GM18505 (cell line): ENCODE measurements at regions not wholly inside any gene's neighbourhood (a gene's known extent, or its start where the extent isn't known, plus 50 kb on each side); places are given as distances from the start of the nearest gene placed in this dataset.

Experiments
- ATAC-seq: cut with Tn5 transposase; IDR thresholded peaks from one replicate; pipeline ENCODE4 v1.9.1; 2021; ENCODE audit not compliant: unreplicated experiment
- POLR2A ChIP-seq: IDR thresholded peaks from 4 replicates; pipeline ENCODE4 v1.6.1; 2011; ENCODE audit warnings: borderline replicate concordance; ENCODE audit not compliant: insufficient read depth, insufficient read length; ENCODE audit errors: extremely low read depth

DNA sequence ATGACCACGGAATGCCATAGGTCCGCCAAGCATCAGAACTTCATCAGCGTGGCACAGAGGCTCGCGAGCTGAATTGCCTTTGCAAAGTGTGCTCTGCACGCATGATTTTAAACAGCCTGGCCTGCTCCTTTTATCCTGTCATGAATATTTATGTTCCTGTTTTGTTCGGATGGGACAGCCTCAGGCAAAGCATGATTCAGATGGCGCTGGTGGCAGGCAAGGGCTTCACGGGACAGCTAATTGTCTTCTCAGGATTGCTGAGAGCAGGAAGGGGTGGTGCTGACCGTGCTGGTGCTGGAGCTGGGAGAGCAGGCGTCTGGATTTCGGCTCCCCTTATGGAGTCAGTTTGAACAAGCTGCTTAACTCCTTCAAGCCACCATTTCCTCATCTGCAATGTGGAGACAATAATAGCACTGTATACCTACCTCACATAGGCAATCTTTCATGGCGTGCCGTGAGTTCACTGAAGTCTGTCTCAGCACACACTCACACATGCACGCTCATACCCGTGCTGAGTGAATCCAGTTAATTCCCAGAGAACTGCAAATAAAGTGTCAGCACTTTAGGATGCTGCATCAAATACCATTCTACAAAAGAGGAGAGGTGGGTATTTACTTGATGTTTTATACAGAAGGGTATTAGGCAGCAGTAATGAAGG lies 79.7 kb upstream of the APCDD1 start:
- TF ChIP-seq POLR2A = no peak
- no peak for ATAC-seq

DNA sequence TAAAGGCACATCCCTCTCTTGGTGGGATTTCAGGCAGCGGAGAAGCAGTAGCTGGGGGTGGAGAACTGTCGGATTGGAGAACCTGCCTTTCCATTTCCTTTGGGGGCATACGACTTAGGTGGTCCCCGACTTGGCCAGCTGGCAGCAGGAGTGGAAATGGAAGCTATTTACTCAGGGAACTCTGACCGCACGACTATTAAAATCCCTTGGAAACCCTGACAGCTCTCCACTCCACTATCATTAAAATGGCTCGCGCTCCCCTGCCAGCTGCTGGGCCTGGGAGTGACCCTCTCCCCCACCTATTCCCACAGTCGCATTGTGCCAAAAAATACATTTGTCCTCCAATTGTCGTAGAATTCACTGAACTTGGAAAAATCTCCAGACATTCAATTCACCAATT lies 77.7 kb upstream of the APCDD1 start:
- TF ChIP-seq POLR2A = no peak
- ATAC-seq = no peak

DNA sequence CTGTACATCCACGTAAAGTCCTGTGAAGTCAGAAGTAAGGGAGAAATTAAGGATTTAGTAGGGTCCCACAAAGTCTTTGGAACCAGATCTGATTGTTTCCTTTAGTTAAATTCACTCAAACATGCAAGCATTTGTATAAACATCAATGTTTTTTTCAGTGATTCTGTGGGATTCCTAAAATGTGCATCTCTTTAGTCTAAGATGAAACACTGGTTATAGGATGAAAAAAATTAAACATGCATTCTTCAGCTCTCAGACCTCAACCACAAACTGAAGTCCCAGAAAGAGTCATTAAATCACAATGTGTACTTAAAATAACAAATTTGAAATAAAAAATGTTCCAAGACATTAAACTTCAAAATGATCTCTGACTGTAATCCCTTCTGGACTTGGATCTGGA lies 76.5 kb upstream of the APCDD1 start:
- ATAC-seq = no peak
- no peak for TF ChIP-seq POLR2A

DNA sequence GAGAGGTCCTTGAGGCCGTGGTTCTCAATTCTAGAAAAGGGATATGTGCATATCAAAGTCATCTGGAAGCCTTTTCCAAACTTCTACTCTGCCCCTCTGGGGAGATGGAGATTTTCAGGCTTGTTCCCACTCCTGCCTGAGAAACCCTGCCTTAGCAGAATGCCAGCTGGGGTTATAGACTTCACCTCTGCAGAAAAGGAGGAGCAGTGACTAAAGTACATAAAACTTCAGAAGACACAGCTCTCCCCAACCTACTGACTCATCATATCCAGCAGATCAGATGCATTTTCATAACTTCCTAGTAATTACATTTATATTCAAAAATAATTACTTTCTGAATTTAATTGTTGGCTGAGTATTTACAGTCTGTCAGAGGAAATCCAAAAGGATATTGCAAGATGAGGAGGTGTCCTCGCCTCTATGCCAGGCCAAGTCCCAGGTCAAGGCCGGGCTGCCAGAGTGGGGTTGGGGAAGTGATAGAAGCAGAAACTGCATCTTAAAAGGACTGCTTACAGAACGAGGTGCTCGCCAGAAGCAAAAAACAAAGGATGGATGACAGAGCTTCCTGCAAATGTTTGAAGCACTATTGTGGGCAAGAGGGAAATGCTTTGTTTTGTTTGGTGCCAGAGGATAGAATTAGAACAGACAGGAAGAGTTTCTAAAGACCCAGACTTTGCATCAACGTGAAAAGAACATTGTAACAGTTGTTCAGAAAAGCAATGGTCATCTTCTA lies 75.6 kb upstream of the APCDD1 start:
- no peak for ATAC-seq
- TF ChIP-seq POLR2A = no peak

DNA sequence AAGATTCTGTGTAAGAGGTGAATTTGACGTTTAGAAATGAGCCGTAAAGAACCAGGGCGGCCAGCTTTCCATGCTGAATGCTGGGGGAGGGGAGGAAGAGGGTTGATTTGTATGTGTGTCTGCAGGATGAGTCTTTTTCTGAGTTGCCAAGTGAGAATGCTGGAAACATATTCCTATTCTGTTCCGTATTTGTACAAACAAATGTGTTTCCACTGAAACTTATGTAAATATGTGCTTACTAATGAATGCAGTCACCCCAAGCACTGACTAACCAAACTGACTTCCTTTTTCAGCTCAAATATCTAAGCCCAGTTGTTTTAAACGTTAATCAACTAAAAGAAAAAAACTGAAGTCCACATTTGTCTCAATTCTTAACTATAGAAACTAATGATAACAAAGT lies 74.9 kb upstream of the APCDD1 start:
- ATAC-seq = no peak
- TF ChIP-seq POLR2A = no peak

DNA sequence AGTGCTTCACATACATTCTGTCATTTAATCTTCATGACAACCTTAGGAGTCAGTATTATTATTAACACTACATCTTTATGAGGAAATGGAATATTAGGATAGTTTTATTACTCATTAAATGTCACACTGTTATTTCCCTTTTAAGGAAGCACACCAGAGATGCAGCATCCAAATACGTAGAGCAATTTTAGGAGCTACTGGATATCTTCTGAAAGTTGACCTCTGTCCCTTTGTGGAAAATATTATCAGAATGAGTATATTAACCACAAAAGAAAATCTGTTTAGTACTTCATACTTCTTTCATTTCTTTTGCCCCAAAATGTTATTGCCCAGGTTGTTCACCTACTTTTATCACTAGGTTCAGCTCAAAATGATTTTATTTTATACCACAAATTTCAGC lies 72.9 kb upstream of the APCDD1 start:
- ATAC-seq = no peak

DNA sequence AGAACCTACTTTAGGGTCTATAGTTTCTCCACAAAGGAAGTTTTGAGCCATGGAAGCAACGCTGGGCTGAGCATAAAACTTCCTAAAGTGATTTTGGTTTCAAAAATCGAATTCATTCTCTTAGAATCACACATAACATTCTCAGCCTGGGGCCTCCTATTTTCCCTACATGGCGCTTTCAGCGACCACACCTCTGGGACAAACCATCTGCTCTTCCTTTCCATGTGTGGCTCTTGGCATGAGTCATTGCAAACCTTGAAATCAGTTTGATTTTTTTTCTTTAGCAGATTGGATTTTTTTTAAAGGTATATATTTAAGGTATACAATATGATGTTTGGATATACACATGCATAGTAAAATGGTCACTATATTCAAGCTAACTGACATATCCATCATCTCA lies 72.5 kb upstream of the APCDD1 start:
- no peak for ATAC-seq
- no peak for TF ChIP-seq POLR2A

More for the DNA sequence above, 72.9 kb upstream of the APCDD1 start:
- TF ChIP-seq POLR2A = no peak

DNA sequence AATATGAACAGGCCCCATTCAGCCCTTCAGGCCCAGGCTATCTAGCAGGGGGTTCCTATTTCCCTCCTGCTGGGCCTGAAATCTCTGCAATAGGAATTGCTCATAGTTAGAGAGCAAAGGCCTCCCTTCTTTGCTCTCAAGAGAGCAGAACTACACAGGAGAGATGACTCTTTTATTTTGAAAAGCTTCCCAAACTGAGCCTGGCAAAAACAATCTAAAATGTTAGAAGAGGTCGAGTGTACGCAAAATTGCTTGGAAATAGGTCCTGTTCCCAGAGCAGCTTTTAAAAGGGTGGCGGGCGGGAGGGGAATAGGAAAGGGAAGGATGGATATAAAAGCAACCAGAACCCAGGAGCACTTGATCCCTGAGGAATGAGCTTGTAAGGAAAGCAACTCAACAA lies 68.4 kb upstream of the APCDD1 start:
- no peak for ATAC-seq
- TF ChIP-seq POLR2A = no peak

DNA sequence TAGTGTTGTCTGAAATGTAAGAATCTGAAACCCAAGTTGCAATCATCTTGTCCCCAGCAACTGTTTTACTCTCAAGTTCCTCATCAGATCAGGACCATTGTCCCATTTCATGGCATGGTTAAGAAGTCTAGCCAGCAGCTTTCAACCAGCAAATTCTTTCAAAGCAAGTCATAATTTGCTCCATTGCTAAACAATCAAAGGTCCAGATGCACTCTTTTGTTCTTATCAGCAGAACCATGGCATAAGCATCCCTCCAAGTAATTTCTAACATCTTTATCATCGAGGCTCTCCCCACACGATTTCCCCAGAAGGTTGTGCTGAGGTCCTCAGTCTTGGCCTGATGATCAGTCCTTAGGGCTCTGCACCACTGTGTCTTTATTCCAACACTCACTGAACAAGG lies 67.5 kb upstream of the APCDD1 start:
- TF ChIP-seq POLR2A = no peak
- ATAC-seq = no peak

DNA sequence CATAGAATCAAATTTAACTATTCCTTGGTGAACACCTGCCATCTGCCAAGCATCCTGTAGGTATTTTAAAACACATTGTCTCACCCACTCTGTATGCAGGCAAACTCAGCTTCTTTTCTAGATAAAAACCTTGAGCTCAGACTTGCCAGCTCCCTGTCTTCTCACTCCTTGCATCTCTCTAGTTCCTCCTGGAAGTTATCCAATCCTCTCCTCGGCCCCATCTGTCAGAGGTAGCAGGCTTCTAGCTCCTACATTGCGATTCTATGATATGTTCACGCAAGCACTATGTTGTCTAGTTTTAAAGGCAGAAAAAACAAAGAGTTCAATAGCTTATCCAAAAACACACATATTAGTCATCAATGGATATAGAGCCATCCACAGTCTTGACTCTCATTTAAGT lies 67.0 kb upstream of the APCDD1 start:
- TF ChIP-seq POLR2A = no peak
- no peak for ATAC-seq

DNA sequence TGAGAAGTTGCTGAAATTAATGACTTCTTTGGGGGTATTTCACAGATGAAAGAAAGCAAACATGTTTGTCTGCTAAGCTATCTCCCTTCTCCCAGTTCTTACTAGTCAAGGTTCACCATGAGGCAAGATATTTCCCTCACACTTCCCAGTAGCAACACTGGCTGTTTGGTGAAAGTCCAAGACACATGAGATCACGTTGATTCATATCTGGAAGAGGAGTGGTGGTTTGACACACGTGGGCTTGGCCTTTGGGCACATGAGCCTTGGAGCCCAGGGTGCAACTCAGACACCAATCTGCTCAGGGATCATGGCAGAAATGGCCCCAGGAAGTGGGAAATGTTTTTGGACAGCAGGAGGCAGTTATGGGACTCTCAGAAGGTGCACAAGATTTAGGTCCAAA lies 66.1 kb upstream of the APCDD1 start:
- ATAC-seq = no peak
- TF ChIP-seq POLR2A = no peak

DNA sequence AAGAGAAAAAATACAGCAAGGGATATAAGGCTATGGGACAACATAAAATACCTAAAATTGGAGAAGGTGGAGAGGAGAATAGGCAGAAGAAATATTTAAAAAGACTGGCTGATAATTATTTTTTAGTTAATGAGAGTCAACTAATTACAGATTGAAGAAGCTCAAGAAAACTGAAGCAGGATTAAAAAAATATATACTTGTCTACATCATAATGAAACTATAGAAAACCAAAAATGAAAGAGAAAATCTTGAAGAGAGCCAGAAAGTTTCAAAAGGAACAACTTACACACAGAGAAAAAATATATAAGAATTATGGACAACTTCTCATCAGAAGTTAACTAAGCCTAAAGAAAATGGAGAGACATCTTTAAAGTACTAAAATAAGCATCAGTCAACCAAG lies 62.9 kb upstream of the APCDD1 start:
- TF ChIP-seq POLR2A = no peak
- peak; percentile 58 for ATAC-seq

DNA sequence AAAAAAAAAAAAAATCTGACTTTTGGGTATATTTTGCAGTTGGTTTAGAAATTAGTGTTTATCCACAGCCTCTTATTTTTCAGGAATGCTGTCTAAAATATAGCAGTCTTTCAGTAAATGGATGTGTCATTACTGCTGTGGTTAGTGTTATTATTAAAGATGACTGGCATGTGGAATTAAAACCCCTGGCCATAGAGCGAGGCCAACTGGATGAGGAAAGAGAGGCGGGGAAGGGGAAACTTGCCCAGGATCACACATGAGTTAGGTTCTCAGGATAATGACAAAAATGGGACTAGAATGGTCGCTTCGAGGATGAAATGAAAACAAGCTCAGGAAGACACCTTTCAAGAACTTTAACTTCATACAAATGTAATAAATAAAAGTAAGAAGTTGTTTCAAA lies 57.4 kb upstream of the APCDD1 start:
- TF ChIP-seq POLR2A = no peak
- no peak for ATAC-seq

DNA sequence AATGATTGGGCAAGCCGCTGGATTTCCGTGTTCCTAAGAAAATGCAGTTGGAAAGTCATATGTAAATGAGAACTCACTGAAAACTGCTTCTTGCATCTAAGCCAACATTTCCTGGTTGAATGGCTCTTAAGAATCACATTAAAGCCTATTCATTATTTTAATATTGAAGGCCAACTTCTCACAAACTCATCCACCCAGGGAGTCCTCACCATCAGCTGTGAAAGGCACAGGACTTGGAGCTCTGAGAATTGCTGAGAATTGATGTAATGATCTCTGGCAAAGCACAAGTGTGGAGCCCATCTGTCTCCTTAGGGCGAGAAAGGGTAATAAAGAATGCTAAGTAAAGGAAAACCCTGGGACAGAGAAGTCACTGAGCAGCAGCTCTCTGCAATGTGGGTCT lies 55.9 kb upstream of the APCDD1 start:
- ATAC-seq = no peak
- TF ChIP-seq POLR2A = no peak

DNA sequence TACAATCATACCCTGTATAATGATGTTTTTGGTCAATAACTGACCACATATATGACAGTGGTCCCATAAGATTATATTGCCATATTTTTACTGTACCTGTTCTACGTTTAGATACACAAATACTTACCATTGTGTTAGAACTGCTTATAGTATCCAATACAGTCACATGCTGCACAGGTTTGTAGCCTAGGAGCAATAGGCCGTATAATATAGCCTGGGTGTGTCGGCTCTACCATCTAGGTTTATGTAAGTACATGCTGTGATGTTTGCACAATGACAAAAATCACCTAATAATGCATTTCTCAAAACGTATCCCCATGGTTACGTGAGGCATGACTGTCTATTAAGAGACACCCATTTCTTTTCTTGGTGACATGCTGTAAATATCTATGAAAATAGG lies 55.0 kb upstream of the APCDD1 start:
- ATAC-seq = no peak
- no peak for TF ChIP-seq POLR2A

DNA sequence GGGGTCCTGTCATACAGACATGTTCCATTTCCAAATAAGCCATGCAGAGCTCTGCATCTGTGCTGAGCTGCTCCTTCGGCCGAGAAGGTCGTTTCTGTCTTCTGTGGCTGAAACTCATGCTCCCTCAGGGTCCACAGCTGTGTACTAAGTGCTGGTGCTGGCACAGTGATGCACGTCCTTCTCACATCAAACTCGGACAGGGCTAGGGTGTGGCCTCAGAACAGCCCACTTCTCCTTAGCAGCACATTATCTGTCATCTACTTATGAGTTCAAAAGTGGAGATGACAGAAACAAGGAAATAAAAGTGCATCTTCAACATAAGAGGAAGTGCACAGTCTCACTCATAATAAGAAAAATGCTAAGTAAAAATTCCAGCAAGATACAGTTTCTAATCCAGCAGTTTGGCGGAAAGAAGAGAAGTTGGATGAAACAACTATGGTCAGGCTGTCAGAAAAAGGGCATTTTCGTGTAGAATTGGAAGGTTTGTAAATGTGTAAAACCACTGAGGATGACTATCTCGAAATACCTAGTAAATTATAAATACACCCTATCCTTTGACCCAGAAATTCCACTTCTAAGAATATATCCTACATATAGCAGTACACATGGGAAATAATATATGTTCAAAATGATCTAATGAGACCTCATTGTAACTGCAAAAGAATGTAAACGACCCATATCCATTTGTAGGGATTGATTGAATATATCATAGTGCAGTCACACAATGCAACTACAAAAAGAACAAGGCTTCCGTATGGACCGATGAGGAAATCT lies 53.7 kb upstream of the APCDD1 start:
- ATAC-seq = no peak
- TF ChIP-seq POLR2A = no peak
